ENCODE measurements at regions not wholly inside any gene's neighbourhood (a gene's known extent, or its start where the extent isn't known, plus 50 kb on each side); places are given as distances from the start of the nearest gene placed in this dataset.
"Not testable (repeated sequence)": the region's sequence is repeated elsewhere in the genome, so short reads cannot be mapped to it uniquely, and the experiment has no call there.

GRCh38 chr12:107144441-107144840 lies 51.1 kb upstream of the CRY1 start:
- no peak for DNase-seq (ENCODE audit: low read depth)

- peak; percentile 83 for DNase-seq (ENCODE audit: low read depth)
Observed at GRCh38 chr12:107144990-107145389, 51.6 kb upstream of the CRY1 start.

GRCh38 chr12:107145397-107145796 lies 52.0 kb upstream of the CRY1 start:
- peak; percentile 89 for DNase-seq (ENCODE audit: low read depth)

DNA sequence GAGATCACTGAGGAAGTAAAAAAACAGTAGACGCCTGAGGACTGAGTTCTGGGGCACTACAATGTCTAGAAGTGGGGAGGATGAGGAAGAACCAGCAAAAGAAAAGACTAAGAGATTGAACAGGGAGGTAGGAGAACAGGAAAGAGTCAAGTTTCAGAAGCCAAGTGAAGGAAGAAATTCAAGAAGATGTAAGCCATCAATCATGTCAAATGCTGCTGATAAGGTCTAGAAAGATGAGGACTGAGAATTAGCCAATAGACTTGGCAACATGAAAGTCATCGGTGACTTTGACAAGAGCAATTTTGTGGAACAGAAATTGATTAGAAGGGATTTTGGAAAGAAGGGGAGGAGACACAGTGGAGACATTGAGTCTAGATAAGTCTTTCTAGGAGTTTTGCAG lies 54.8 kb upstream of the CRY1 start:
- peak; percentile 35 for DNase-seq (ENCODE audit: low read depth)

GRCh38 chr12:107152315-107152714 lies 59.0 kb upstream of the CRY1 start:
- peak; percentile 74 for DNase-seq (ENCODE audit: low read depth)

DNA sequence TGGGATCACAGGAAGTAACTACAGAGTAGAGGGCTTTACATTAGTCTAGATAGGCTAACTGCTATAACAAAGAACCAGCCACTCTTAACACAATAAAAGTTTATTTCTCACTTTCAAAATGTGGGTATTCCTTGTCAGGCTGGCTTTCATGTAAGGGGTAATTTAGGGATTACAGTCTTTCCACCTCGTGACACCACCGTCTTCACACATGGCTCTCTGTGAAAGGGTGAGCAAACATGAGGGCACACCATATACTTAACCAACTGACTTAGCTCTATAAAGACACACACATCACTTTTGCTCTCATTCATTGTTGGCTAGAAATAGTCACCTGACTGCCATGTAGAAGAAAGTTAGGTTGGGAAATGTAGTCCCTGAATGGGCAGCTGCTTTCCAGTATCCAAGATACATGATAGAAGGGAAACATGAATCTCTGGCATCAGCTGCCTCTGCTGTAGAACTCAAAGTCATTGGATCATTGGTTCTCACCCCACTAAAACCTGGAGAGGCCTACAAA lies 66.1 kb upstream of the CRY1 start:
- DNase-seq (ENCODE audit: low read depth) = no peak

DNA sequence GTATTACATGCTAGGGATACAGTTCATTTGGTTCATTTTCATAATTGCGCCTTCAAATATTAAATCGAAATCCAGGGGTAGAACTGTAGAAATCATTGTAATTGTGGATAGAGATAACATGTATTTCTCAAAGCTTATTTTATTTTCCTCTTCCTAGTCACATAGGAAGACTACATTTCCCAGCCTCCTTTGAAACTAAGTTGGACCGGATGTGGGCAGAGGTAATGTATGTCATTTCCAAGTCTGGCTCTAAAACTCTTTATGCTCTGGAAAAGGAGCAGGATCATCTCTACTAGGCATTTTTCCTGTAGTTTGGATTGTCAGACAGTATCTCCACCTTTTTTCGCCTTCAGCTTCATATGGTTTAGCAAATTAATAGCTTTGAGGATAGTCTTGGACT lies 70.1 kb upstream of the CRY1 start:
- no peak for DNase-seq (ENCODE audit: low read depth)

DNA sequence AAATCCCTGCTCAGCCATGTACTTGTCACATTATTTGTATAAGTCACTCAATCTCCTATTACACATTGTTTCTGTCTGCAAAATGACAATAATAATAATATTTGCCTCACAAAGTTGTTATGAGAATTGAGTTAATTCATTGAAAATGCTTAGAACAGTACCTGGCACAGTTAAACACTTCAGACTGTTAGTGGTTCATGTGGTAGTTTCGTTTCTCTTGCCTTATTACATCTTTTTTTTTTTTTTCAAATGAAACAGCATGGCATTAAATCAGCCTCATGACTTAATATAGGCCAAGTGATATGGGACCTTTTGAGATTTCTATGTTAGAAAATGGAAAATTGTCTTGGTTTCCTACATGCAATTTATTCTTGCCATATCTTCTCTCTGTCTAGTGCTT lies 71.0 kb upstream of the CRY1 start:
- DNase-seq (ENCODE audit: low read depth) = no peak

DNA sequence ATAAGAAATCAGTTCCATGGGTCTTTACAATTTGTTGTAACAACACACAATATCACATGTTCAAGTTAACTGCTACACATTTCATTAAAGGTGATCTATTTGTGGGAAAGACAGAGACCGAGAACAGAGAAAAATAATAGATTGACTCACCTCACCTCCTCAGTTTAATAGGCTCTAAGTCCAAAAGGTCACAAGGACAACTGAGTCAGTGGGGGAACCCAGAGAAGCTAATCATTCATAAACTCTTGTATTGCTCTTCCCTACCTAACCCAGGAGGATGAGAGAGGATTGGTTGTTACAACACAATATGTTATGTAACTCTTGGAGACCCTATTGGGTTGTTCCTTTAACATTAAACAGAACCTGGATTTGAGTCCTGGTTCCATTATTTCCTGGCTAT lies 72.2 kb upstream of the CRY1 start:
- DNase-seq (ENCODE audit: low read depth) = no peak

DNA sequence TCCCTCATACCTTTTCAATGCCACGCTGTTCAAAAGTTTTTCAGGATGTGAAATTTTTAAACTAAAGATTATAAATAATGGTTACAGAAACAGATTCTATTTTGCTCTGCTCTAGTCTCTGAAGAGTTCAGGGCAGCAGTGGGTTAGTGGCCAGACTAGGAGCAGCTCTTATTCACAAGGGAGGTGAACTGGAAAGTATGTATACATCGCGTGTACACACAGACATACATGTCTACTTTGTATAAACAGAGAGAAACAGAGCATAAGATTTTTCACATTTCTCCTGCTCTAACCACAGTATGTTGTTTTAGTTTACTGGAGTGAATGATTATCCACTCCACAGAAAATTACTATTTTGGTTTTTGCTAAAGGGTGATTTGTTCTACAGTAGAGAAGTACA lies 74.4 kb upstream of the CRY1 start:
- DNase-seq (ENCODE audit: low read depth) = no peak

GRCh38 chr12:107169200-107169599 lies 75.9 kb upstream of the CRY1 start:
- no peak for DNase-seq (ENCODE audit: low read depth)

GRCh38 chr12:107178776-107179175 lies 85.4 kb upstream of the CRY1 start:
- DNase-seq (ENCODE audit: low read depth) = no peak

DNA sequence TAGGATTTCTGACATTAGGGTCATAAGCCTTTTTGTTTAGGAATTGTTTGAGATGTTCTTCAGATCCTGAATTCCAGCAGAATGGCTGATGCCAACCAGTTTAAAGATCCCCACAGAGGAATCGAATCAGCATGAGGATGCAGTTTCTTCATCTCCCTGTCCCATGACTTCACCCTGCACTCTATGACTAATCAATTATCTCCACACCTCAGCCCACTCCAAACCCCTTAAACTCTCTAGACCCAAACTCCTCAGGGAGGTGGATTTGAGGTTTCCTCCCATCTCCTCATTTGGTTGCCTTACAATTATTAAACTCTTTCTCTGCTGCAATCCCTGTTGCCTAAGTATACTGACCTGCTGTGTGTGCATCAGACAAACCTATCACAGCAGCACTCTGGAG lies 86.5 kb upstream of the CRY1 start:
- DNase-seq (ENCODE audit: low read depth) = peak; percentile 17

GRCh38 chr12:107180272-107180671 lies 86.9 kb upstream of the CRY1 start:
- DNase-seq (ENCODE audit: low read depth) = no peak

DNA sequence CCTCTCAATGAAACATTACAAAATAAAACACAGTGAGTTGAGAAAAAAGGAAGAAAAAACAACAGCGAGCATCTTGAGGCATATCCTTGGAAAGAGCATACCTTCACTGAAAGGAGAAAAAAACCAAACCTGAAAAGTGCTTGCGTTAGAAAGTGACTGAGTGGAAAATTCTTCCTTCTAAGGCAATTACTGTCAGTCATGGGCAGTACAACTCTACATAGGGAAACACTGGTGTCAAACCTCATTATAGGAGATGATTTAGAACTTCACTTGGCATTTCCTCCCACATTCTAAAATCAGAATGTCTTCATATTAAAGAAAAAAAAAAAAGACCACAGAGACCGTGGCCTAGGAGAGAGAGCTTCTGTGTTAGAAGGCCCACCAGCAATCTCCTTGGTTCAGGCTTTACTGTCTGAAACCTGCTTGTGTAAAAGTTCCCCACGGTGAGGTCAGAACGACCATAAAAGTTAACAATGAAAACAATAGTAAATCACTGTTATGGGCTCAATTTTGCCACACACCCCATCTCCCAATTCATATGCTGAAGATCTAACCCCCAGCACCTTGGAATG lies 91.1 kb upstream of the CRY1 start:
- no peak for DNase-seq (ENCODE audit: low read depth)

GRCh38 chr12:107196681-107197080 lies 103.3 kb upstream of the CRY1 start:
- peak; percentile 45 for DNase-seq (ENCODE audit: low read depth)

DNA sequence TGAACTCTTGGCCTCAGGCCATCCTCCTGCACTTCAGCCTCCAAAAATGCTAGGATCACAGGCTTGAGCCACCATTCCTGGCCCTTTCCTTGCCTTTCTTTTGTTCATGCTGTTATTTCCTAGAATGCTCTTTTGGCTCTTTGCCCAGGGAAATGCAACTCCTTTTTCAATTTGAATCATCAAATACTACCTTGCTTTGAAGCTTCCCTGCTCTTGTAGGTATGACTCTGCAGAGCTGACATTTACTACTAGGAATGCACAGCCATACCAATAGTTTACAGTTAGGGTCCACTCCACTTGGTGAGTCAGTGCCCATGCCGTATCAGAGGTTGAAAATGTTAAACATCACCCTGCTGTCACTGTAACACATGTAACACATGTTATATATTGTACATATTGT lies 107.0 kb upstream of the CRY1 start:
- peak; percentile 70 for DNase-seq (ENCODE audit: low read depth)

DNA sequence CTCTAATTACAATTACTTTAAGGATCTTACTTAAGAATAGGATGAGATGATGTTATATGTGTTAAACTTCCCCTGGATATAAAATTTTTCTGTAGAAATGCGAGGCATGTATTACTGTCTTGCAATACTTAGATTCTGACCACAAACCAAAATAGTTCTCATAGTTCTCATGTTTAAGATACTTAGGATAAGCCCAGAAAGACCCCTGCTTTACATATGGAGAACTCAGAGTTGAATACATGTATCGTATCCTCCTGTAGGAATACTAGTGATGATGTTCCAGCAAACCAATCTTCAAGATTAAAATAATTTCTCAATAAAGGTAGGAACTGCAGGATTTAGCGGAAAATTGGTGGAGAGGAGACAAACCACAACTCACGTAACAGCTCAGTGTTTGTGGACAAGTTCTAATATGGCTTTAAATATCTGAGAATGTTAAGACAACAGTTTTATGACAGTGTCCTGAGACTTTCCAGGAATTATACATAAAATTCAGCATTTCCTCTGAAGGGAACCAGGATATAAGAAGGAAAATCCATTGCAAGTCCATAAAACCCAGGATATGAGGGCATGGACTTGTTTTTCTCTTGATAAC lies 114.7 kb upstream of the CRY1 start:
- peak; percentile 76 for DNase-seq (ENCODE audit: low read depth)

DNA sequence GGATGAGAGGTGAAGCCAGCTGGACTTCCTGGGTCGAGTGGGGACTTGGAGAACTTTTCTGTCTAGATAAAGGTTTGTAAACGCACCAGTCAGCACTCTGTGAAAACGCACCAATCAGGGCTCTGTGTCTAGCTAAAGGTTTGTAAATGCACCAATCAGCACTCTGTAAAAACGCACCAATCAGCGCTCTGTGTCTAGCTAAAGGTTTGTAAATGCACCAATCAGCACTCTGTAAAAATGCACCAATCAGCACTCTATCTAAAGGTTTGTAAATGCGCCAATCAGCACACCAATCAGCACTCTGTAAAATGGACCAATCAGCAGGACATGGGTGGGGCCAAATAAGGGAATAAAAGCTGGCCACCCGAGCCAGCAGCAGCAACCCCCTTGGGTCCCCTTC lies 116.4 kb upstream of the CRY1 start:
- DNase-seq (ENCODE audit: low read depth) = not testable (repeated sequence)

GRCh38 chr12:107214373-107214773 lies 121.0 kb upstream of the CRY1 start:
- DNase-seq (ENCODE audit: low read depth) = peak; percentile 74

- not testable (repeated sequence) for DNase-seq (ENCODE audit: low read depth)
Observed at GRCh38 chr12:107216411-107216810, 123.1 kb upstream of the CRY1 start.

DNA sequence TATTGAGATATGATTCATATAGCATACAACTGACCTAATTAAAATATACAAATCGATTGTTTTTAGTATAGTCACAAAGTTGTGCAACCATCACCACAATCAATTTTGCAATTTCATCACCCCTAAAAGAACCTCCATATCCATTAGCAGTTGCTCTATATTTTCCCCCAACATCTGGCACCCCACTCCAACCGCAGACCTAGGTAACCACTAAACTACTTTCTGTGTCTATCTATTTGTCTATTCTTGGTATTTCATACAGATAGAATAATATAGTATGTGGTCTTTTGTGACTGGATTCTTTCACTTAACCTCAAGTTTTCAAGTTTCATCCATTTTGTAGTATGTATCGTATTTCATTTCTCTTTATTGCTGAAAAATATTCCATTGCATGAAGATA lies 126.0 kb upstream of the CRY1 start:
- DNase-seq (ENCODE audit: low read depth) = no peak

DNA sequence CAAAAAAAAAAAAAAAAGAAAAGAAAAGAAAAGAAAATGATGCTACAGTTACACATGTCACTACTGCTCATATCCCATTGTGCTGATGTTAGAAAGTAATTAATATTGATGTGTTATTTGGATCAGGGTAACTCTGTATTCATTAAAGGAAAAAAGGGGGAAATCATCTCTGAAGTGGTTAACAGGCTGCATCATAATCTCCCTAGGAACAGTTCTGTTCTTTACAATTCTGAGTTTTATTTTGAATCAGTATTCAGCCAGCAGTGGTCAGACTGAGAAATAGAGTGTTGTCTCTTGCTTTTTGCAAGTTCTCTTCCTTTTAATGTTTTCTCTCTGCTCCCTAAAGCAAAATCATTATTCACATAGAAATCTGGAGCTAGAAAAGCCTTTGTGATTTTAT lies 128.6 kb upstream of the CRY1 start:
- no peak for DNase-seq (ENCODE audit: low read depth)

- DNase-seq (ENCODE audit: low read depth) = peak; percentile 62
Observed at GRCh38 chr12:107223821-107224220, 130.5 kb upstream of the CRY1 start.
